Upper lobe of right lung (tissue), 1 donor: ENCODE measurements at regions not wholly inside any gene's neighbourhood (a gene's known extent, or its start where the extent isn't known, plus 50 kb on each side); places are given as distances from the start of the nearest gene placed in this dataset.

Source experiments
- ATAC-seq: fragments of 200-7000 bp; cut with Tn5 transposase; one replicate; pipeline ENCODE4 v1.9.1; 2020; ENCODE audit warnings: mild to moderate bottlenecking, moderate library complexity
- DNase-seq: peaks from one replicate; pipeline ENCODE4 v3.0.0-alpha.2; 2020
- H3K27ac ChIP-seq: fragments of 200-600 bp; one replicate; pipeline ENCODE4 v1.8.0; 2022
- H3K27me3 ChIP-seq: fragments of 200-600 bp; one replicate; pipeline ENCODE4 v1.8.0; 2022; ENCODE audit warnings: mild to moderate bottlenecking
- H3K36me3 ChIP-seq: fragments of 200-600 bp; one replicate; pipeline ENCODE4 v1.8.0; 2022
- H3K4me1 ChIP-seq: fragments of 200-600 bp; one replicate; pipeline ENCODE4 v1.8.0; 2022
- H3K4me3 ChIP-seq: fragments of 200-600 bp; one replicate; pipeline ENCODE4 v1.8.0; 2022; ENCODE audit warnings: mild to moderate bottlenecking
- H3K9me3 ChIP-seq: fragments of 200-600 bp; one replicate; pipeline ENCODE4 v1.8.0; 2022
- CTCF ChIP-seq: fragments of 200-600 bp; IDR thresholded peaks from one replicate; pipeline ENCODE4 v1.8.0; 2022; ENCODE audit warnings: antibody characterized with exemption
- intact Hi-C: fragments of 100-400 bp; cut with DNase I; formaldehyde crosslinking; loops from one replicate; pipeline ENCODE4 v1.11.0; 2022
- donor health status: DM: no; HTN: yes; CAD: no; lungs with severe emphysema.

GRCh38 chr4:107482546-107482945 lies 237.5 kb downstream of the PAPSS1 start:
- Histone ChIP-seq H3K27me3 (no peaks in the 10 kb centered on the region), H3K27ac (no peak overlapping the region), H3K4me3 (no peak overlapping the region), H3K36me3 (no peaks in the 10 kb centered on the region), H3K9me3 (no peaks in the 10 kb centered on the region), H3K4me1 (no peaks in the 10 kb centered on the region)
- intact Hi-C loops: no loop called here
- ATAC-seq: no peak
- TF ChIP-seq CTCF: no peak
- no peak for DNase-seq

GRCh38 chr4:107478327-107478980 lies 241.6 kb downstream of the PAPSS1 start:
- H3K4me1 ChIP-seq: no peaks in the 10 kb centered on the region
- no peak overlapping the region for H3K4me3 ChIP-seq
- no peak for TF ChIP-seq CTCF
- H3K27ac ChIP-seq: no peak overlapping the region
- no peak for ATAC-seq
- no peaks in the 10 kb centered on the region for H3K36me3 ChIP-seq
- no peak for DNase-seq
- intact Hi-C loops: no loop called here
- no peaks in the 10 kb centered on the region for H3K27me3 ChIP-seq
- H3K9me3 ChIP-seq: no peaks in the 10 kb centered on the region

GRCh38 chr4:107473126-107473525 lies 246.9 kb downstream of the PAPSS1 start:
- Histone ChIP-seq H3K27ac (no peak overlapping the region), H3K9me3 (no peaks in the 10 kb centered on the region), H3K27me3 (no peaks in the 10 kb centered on the region), H3K4me1 (no peaks in the 10 kb centered on the region), H3K36me3 (no peaks in the 10 kb centered on the region), H3K4me3 (no peak overlapping the region)
- DNase-seq (no peak), ATAC-seq (no peak)
- intact Hi-C loops: no loop called here
- no peak for TF ChIP-seq CTCF

- H3K4me1 ChIP-seq: no peaks in the 10 kb centered on the region
- DNase-seq: no peak
- H3K27me3 ChIP-seq: no peaks in the 10 kb centered on the region
- no peak overlapping the region for H3K27ac ChIP-seq
- H3K4me3 ChIP-seq: no peak overlapping the region
- H3K36me3 ChIP-seq: no peaks in the 10 kb centered on the region
- intact Hi-C loops: no loop called here
- no peak for ATAC-seq
- TF ChIP-seq CTCF: no peak
- no peaks in the 10 kb centered on the region for H3K9me3 ChIP-seq
These were observed 247.6 kb downstream of the PAPSS1 start for GRCh38 chr4:107472265-107472948.

- Histone ChIP-seq H3K36me3 (no peaks in the 10 kb centered on the region), H3K27ac (no peak overlapping the region), H3K27me3 (no peaks in the 10 kb centered on the region), H3K9me3 (no peaks in the 10 kb centered on the region), H3K4me1 (no peaks in the 10 kb centered on the region), H3K4me3 (no peak overlapping the region)
- DNase-seq (no peak), ATAC-seq (no peak)
- intact Hi-C loops: no loop called here
- TF ChIP-seq CTCF: no peak
These were observed 249.9 kb downstream of the PAPSS1 start for GRCh38 chr4:107470173-107470572.
